HG02938 (cell line): ENCODE measurements at regions not wholly inside any gene's neighbourhood (a gene's known extent, or its start where the extent isn't known, plus 50 kb on each side); places are given as distances from the start of the nearest gene placed in this dataset.
"Not testable (repeated sequence)": the region's sequence is repeated elsewhere in the genome, so short reads cannot be mapped to it uniquely, and the experiment has no call there.

Experiments used
- ATAC-seq: cut with Tn5 transposase; IDR thresholded peaks from one replicate; pipeline ENCODE4 v1.9.1; 2021; ENCODE audit warnings: mild to moderate bottlenecking, moderate library complexity; ENCODE audit not compliant: unreplicated experiment

DNA sequence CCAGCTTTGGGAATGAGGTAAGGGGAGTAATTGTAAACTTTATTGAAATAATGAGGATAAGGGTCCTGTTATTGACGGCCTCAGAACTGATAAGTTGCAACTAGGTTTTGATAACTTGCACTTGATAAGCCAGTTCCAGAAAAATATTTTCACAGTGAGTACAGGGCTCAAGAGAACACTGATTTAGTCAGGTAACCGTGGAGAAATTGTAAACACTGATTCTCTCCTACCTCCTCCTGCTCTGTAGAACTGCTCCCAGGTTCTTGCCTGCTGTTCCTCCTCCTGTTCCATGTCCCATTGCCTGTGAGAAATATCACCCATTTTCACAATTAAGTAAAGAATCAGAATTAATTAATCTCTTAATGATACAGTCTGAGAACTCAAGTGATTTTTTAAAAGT, 55.0 kb upstream of the CXXC4 start:
- ATAC-seq: no peak

DNA sequence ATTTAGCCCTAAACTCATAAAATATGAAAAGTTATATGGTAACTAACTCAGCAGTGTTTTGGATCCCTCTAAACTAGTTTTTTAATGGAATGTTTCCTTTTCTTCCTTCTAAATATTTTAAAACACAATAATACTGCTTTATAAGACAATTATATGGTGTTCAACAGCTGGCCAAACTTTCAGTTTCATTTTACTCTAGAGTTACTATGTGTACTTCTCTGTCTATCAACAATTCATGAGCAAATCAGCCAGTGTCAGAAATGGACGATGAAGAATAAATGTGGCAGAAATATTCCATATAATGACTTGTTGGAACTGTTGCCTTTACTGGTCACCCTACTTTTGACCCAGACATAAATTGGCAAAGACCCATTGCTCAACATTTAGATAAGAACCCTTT, 64.8 kb upstream of the CXXC4 start:
- no peak for ATAC-seq

DNA sequence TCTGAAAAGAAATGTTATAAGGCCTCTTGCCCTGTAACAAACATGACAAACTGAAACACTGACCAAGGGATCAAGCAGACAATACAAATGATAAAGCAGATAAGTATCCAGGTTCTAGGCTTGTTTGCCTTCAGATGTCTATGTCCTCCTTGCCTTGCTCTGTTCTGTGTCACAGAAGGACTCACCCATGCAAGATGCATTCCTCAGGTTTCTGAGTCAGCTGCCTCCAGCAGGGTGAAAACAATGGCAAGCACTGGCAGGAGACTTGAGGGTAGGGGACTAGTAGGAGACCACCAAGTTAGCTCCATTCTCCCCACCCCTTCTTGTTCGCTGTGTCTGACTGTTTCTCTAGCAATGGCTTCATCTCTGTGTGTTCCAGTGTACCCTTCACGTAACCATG, 76.6 kb upstream of the CXXC4 start:
- no peak for ATAC-seq

DNA sequence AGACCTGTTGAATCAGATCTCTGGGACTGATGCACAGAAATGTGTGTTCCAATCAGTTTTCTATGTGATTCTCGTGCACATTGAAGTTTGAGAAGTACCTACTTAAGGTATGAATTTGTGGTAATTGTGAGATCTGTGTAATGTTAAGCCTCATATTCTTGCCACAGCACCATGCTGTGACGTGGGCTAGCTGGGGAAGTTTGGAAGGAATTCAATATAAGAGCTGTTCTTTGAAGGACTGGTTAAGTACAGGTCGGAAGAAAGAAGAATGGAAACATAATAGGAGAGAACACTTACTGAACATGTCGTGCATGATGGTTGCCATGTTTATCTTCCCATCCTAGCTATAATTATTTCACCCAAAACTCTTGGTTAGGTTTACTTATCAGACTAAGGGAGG, 79.7 kb upstream of the CXXC4 start:
- ATAC-seq: no peak

DNA sequence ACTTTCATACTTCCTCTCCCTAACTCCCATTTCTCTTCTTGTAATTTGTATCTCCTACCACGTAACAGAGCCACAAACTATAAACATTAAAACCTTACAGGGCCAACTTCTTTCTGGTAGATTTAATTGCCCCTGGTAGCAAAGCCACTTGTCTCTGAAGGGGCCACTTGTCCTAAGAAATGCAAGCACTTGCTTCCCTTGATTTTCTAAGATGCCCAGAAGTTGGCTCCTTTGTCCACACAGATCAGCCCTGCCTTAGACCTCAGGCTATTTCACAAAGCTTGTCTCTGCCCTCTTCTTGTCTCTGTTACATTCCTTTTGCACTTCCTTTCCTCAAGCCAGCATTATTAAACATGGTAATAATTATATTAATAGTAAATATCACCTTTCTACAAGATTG, 80.6 kb upstream of the CXXC4 start:
- ATAC-seq: no peak

- ATAC-seq: no peak
These were observed 82.7 kb upstream of the CXXC4 start for GRCh38 chr4:104577405-104577804.

DNA sequence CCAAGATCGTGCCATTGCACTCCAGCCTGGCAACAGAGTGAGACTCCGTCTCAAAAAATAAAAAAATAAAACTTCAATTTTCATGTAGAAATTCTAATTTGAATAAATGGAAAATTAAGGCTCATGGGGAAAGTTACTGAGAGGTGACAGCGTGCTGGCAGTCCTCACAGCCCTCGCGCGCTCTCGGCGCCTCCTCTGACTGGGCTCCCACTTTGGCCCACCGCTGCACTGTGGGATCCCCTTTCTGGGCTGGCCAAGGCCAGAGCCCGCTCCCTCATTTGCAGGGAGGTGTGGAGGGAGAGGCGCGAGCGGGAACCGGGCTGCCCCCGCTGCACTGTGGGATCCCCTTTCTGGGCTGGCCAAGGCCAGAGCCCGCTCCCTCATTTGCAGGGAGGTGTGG, 86.8 kb upstream of the CXXC4 start:
- ATAC-seq: not testable (repeated sequence)

- ATAC-seq: not testable (repeated sequence)
These were observed 87.4 kb upstream of the CXXC4 start for GRCh38 chr4:104582056-104582455.

DNA sequence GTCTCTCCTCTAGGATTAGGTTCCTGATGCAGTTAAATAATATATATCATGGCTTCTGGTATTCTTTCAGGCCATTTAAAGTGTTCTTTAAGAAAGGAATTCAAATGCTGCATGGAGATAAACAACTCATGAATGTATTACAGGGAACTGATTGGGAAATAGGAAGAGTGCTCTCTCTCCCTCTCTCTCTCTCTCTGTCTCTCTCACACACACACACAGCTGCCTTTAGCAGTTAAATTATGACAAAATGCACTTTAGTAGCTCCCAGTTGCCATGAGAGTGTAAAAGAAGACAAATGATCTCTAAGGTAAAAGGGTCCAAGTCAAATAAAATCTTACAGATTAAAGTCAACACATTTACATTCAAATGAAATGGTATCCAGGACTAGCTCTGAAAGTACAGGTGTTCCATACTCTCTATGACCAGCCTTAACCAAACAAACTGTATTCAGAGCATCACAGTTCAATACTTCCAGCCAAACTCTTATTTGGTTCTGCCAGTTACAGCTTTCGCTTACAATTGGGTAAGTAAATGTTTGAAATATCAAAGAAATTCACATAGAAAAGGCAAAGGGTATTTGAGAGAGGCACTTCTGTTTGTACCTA, 94.7 kb upstream of the CXXC4 start:
- ATAC-seq: no peak

DNA sequence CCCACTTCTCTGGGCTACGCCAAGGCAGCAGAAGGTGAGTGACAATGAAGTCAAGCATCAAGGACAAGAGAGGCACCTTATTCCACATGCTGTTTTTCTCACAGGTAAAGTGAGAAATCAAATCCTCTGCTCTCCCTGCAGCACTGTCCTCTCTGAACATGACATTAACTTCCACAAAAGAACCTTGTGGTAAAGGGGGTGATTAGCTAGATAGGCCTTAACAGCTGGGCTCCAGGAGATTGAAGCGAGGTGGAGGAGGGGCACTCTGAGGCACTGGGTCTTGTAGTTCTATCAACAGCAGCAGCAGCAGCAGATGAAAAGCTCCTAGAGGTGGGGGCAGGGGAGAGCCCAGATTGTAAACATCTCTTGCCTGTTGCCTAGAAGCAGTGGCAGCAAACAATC, 96.8 kb upstream of the CXXC4 start:
- no peak for ATAC-seq

- no peak for ATAC-seq
These were observed 97.5 kb upstream of the CXXC4 start for GRCh38 chr4:104592183-104592582.

GRCh38 chr4:104593019-104593418, 98.3 kb upstream of the CXXC4 start:
- no peak for ATAC-seq

GRCh38 chr4:104596189-104596588, 101.5 kb upstream of the CXXC4 start:
- no peak for ATAC-seq

DNA sequence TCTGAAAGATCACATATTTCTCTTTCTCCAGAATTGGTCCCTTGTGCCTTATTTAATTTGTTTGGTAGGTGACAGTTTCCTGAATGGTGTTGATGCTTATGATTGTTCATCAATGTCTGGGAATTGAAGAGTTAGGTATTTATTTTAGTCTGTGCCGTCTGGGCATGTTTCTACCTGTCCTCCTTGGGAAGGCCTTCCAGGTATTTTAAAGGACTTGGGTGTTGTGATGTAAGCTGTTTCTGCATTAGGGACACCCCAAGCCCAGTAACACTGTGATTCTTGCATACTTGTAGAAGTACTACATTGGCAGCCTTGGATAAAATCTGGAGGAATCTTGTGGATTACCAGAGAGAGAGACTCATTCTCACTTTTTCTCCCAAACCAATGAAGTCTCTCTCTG, 120.8 kb upstream of the CXXC4 start:
- ATAC-seq: no peak

- no peak for ATAC-seq
These were observed 121.2 kb upstream of the CXXC4 start for GRCh38 chr4:104615926-104616325.

DNA sequence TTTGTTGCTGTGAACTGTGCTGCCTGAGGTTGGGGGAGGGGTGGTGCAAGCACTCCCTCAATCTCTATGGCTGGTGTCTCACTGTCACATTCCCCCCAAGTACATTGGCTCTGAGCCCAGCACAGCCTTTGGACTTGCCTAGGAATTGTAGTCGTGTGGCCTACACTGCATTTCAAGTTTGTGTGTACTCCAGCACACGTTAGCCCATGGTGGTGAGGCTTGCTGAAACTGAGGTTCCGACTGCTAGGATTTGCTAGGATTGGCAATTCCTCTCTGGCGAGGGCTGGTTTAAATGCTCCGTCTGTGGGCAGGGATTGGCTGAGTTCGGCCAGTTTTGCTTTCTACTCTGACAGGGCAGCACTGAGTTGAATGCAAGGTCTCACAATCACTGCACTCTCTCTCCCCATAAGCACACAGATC, 121.7 kb upstream of the CXXC4 start:
- no peak for ATAC-seq

- ATAC-seq: no peak
These were observed 131.0 kb upstream of the CXXC4 start for GRCh38 chr4:104625706-104626105.

DNA sequence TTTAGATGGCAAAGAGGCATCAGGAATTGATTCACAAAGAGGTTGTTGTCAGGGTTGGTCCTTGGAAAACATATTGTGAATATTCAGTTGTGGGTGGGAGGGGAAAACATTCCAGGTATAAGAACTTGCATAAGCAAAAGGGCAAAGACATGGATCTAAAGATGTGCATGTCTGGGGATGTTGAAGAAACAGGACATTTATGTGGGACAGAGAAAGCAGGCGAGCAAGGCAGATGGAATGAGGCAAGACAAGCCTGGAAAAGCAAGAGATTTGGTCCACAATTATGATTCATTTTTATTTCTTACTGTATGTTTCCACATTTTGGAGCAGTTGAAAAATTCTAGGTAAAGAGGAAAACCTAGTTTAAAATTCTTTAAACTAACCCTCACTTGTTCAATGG, 134.9 kb upstream of the CXXC4 start:
- no peak for ATAC-seq

- ATAC-seq: no peak
These were observed 135.6 kb upstream of the CXXC4 start for GRCh38 chr4:104630272-104630671.

DNA sequence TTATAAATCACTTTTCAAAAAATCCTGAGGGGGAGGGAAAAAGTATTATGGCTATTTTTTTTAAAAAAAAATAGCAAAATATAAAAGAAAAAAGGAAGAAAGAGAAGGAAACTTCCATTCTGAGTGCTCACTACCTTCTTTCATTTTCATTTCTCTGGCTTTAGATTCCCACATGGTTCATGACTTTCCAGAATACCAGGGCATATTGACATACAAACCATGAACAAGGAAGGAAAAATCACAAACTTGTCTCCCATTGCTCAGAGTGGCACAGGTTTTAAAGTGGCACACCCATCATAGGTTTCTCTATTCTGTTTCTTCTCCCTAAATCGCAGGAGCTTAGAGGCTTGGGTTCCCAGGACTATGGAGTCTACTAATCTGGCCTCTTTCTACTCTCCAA, 136.3 kb upstream of the CXXC4 start:
- no peak for ATAC-seq

GRCh38 chr4:104641418-104641817, 146.7 kb upstream of the CXXC4 start:
- no peak for ATAC-seq

- no peak for ATAC-seq
These were observed 147.8 kb upstream of the CXXC4 start for GRCh38 chr4:104642521-104642920.

DNA sequence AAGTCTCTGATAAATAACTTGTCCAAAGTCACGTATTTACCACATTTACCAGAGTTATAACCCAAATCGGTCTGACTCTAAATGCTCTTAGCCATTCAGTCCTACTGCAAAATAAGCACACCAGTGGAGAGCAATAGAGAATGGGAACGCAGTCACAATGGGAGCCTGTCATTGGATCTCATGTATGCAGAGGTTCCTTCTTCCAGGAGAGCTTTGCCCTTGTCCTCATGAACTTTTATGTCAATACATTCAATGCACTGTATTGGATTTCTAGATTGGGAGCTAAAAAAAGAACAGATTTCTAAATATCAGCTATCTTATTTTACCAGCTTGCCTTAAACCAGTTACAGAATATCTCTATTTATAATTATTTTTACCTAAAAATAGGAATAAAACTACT, 149.1 kb upstream of the CXXC4 start:
- no peak for ATAC-seq

GRCh38 chr4:104649631-104650030, 154.9 kb upstream of the CXXC4 start:
- ATAC-seq: no peak
